Motor neuron (in vitro differentiated cells): ENCODE measurements at regions not wholly inside any gene's neighbourhood (a gene's known extent, or its start where the extent isn't known, plus 50 kb on each side); places are given as distances from the start of the nearest gene placed in this dataset.
A peak's percentile ranks its signal among the peaks of the same experiment; 100 is the strongest.
"Not testable (repeated sequence)": the region's sequence is repeated elsewhere in the genome, so short reads cannot be mapped to it uniquely, and the experiment has no call there.

ENCODE experiments used
- ATAC-seq, 8 experiments: fragments of 200-7000 bp; cut with Tn5 transposase; replicated peaks in 6 of 8; 2 replicates each; pipeline ENCODE4 v1.8.0; 2021; ENCODE audit warnings: mild to moderate bottlenecking in 8 of 8, moderate library complexity in 8 of 8
- H3K27ac ChIP-seq, 2 donors: fragments of 250-450 bp; sonication (Bioruptor Pico); 2 replicates each; pipeline ENCODE4 v1.9.0; 2021; ENCODE audit warnings: antibody characterized with exemption in 2 of 2, mild to moderate bottlenecking in 2 of 2, moderate library complexity in 1 of 2
- H3K4me1 ChIP-seq, 2 donors: fragments of 250-450 bp; sonication (Bioruptor Pico); replicated peaks in 1 of 2; 2 replicates each; pipeline ENCODE4 v1.6.1; 2021; ENCODE audit warnings: antibody characterized with exemption in 2 of 2, mild to moderate bottlenecking in 2 of 2, moderate library complexity in 1 of 2
- H3K4me3 ChIP-seq, 5 donors: fragments of 250-450 bp; sonication (Bioruptor Pico); 2 replicates each; pipeline ENCODE4 v1.9.0; 2021; ENCODE audit warnings: antibody characterized with exemption in 5 of 5, mild to moderate bottlenecking in 5 of 5, moderate library complexity in 4 of 5
- WGBS, 10 experiments: fragments of 450-650 bp; shearing (Covaris generic); methylation state at CpG; one replicate each; pipeline ENCODE4 v1.0.0; 2022; 5-methylcytosine and 5-hydroxymethylcytosine counted together
- in situ Hi-C, 9 experiments: fragments of 400-800 bp; cut with MboI; loops; one replicate each; pipeline ENCODE4 v1.15.0; 2021; ENCODE audit warnings: low sequenced_read_pairs in 9 of 9, low pct_unique_long_range_greater_than_20kb in 2 of 9; ENCODE audit not compliant: unreplicated experiment in 9 of 9

DNA sequence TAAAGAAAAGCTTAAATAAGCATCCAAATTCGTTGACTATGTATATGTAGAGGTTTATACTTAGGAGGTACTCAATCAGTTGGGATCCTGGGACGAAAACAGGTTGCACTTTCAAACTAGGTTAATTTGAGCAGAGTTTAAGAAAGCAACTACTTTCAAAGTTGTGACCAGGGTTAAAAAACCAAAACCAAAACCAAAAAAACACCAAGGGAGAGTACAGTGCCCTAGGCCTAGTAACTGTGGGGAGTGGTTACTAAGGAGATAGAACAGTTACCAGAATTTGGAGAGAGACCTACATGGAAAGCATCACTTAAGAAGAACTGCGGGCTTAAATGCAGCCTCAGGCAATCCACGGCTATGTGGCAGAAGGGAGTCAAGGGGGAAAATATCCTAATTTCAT is 148.3 kb downstream of the JRKL start:
- Histone ChIP-seq H3K4me1 (no peaks in the 10 kb centered on the region), H3K27ac (no peak overlapping the region), H3K4me3 (no peak overlapping the region)
- WGBS, 10 experiments: 7 to 100% (median 64%) methylated on average over 1 to 4 of the region's 4 CpGs
- ATAC-seq: no peak
- in situ Hi-C loops: no loop called here

GRCh38 chr11:96538622-96539021 is 148.8 kb downstream of the JRKL start:
- no peak overlapping the region for H3K27ac ChIP-seq
- in situ Hi-C loops: no loop called here
- no peak for ATAC-seq
- H3K4me3 ChIP-seq: no peak overlapping the region
- H3K4me1 ChIP-seq: no peaks in the 10 kb centered on the region

GRCh38 chr11:96540875-96541274 is 151.1 kb downstream of the JRKL start:
- Histone ChIP-seq H3K27ac (no peak overlapping the region), H3K4me3 (no peak overlapping the region), H3K4me1 (no peaks in the 10 kb centered on the region)
- in situ Hi-C loops: no loop called here
- WGBS, 10 experiments: 0 to 100% (median 85%) methylated on average over 1 of the region's 1 CpG
- ATAC-seq: no peak

DNA sequence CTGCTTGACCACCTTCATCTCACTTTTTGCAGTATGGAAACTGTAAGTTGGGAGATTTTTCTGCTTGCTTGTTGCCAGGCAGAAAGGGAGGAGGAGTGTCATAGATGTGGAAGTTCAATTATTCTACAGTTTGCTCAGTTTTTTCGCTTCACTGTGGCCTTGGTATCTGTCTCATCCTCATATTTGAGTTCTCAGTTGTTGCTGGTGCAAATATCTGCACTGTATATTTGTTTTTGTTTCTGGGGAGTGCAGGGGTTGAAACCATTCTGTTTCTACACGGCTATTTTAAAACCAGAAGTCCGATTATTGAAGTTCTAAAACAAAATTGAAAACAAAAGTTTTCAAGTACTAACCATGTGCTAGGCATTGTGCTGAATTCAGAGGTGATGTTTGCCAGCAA is 153.4 kb downstream of the JRKL start:
- in situ Hi-C loops: no loop called here
- ATAC-seq: no peak
- 0 to 95% (median 80%) methylated on average over 2 to 3 of the region's 3 CpGs; no CpG with 5 or more reads in 2 of the 10 experiments for WGBS, 10 experiments
- Histone ChIP-seq H3K4me1 (no peaks in the 10 kb centered on the region), H3K4me3 (no peak overlapping the region), H3K27ac (no peak overlapping the region)

GRCh38 chr11:96545192-96545591 is 155.4 kb downstream of the JRKL start:
- in situ Hi-C loops, H3K27ac ChIP-seq, ATAC-seq, H3K4me3 ChIP-seq, H3K4me1 ChIP-seq: not testable (repeated sequence)
- WGBS, 10 experiments: 0 to 93% (median 28%) methylated on average over 1 to 7 of the region's 8 CpGs; no CpG with 5 or more reads in 2 of the 10 experiments

DNA sequence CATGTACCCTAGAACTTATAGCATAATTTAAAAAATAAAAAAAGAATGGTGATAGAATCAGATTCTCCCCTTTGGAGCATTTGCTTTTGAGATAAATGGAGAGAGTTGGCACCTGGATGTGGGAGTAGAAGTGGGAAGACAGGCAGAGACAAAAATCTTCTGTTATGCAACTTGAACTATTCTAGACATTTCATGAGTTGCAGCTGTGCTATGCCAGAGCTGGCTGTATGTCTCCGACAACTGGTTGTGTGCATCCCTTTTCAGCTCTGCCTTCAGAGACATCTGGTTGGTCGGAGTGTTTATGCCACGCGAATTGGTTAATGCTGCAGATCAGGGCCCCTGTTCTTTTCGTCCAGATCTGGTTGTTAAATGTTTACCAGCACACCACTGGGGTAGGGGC is 161.3 kb downstream of the JRKL start:
- in situ Hi-C loops: no loop called here
- Histone ChIP-seq H3K27ac (no peak overlapping the region), H3K4me3 (no peak overlapping the region), H3K4me1 (no peaks in the 10 kb centered on the region)
- ATAC-seq: no peak
- 0 to 93% (median 43%) methylated on average over 1 to 5 of the region's 5 CpGs; no CpG with 5 or more reads in 2 of the 10 experiments for WGBS, 10 experiments

- no peak overlapping the region for H3K27ac ChIP-seq
- H3K4me3 ChIP-seq: no peak overlapping the region
- 5 to 95% (median 76%) methylated on average over 3 to 5 of the region's 5 CpGs for WGBS, 10 experiments
- no peaks in the 10 kb centered on the region for H3K4me1 ChIP-seq
- no peak for ATAC-seq
- in situ Hi-C loops: no loop called here
Observed at GRCh38 chr11:96554236-96554820, 164.5 kb downstream of the JRKL start.

DNA sequence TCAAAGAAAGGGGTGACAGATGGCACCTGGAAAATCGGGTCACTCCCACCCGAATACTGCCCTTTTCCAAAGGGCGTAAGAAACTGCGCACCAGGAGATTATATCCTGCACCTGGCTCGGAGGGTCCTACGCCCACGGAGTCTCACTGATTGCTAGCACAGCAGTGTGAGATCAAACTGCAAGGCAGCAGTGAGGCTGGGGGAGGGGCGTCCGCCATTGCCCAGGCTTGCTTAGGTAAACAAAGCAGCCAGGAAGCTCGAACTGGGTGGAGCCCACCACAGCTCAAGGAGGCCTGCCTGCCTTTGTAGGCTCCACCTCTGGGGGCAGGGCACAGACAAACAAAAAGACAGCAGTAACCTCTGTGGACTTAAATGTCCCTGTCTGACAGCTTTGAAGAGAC is 166.0 kb downstream of the JRKL start:
- ATAC-seq, H3K4me3 ChIP-seq, H3K27ac ChIP-seq, H3K4me1 ChIP-seq, in situ Hi-C loops: not testable (repeated sequence)
- 30 to 100% (median 100%) methylated on average over 1 to 3 of the region's 10 CpGs; no CpG with 5 or more reads in 7 of the 10 experiments for WGBS, 10 experiments

DNA sequence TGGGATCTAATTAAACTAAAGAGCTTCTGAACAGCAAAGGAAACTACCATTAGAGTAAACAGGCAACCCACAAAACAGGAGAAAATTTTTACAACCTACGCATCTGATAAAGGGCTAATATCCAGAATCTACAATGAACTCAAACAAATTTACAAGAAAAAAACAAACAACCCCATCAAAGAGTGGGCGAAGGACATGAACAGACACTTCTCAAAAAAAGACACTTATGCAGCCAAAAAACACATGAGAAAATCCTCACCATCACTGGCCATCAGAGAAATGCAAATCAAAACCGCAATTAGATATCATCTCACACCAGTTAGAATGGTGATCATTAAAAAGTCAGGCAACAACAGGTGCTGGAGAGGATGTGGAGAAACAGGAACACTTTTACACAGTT is 170.9 kb downstream of the JRKL start:
- in situ Hi-C loops, H3K4me1 ChIP-seq, H3K27ac ChIP-seq, ATAC-seq, H3K4me3 ChIP-seq: not testable (repeated sequence)
- WGBS, 10 experiments: 20 to 100% (median 45%) methylated on average over 1 to 3 of the region's 3 CpGs; no CpG with 5 or more reads in 3 of the 10 experiments

GRCh38 chr11:96567176-96567575 is 177.4 kb downstream of the JRKL start:
- no peak overlapping the region for H3K4me3 ChIP-seq
- WGBS, 10 experiments: 0 to 53% (median 24%) methylated on average over 3 to 4 of the region's 4 CpGs; no CpG with 5 or more reads in 1 of the 10 experiments

GRCh38 chr11:96567667-96568066 is 177.9 kb downstream of the JRKL start:
- no peak overlapping the region for H3K4me3 ChIP-seq
- in situ Hi-C loops: no loop called here
- 0 to 65% (median 37%) methylated on average over 1 to 3 of the region's 3 CpGs for WGBS, 10 experiments
- ATAC-seq: no peak
- H3K27ac ChIP-seq: no peak overlapping the region
- H3K4me1 ChIP-seq: no peaks in the 10 kb centered on the region

More at GRCh38 chr11:96567176-96567575, 177.4 kb downstream of the JRKL start:
- H3K4me1 ChIP-seq: no peaks in the 10 kb centered on the region
- H3K27ac ChIP-seq: no peak overlapping the region
- in situ Hi-C loops: no loop called here
- ATAC-seq: no peak

DNA sequence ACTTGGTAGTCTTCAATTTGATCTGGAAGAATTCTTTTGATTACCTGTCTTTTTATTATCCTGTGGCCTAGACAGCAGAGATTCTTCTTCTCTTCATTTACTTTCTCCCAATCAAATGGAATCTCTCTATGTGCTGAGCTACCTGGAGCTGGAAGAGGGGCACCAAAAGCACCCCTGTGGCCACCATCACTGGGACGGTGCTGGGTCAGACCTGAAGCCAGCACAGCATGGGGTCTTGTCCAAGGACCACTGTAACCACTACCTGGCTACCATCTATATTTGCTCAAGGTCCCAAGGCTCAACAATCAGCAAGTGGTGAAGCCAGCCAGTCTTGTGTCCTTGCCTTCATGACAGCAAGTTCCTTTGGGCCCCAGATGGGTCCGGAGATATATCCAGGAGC is 186.6 kb downstream of the JRKL start:
- ATAC-seq: no peak

GRCh38 chr11:96578379-96578778 is 188.6 kb downstream of the JRKL start:
- H3K4me3 ChIP-seq: no peak overlapping the region
- ATAC-seq: no peak
- in situ Hi-C loops: no loop called here
- peaks cover 0 to 13% of the 10 kb centered on the region in 2 donors for H3K4me1 ChIP-seq
- WGBS, 10 experiments: 17 to 100% (median 61%) methylated on average over 1 of the region's 1 CpG; no CpG with 5 or more reads in 2 of the 10 experiments
- no peak overlapping the region for H3K27ac ChIP-seq

More for the DNA sequence above, 186.6 kb downstream of the JRKL start:
- 0 to 90% (median 33%) methylated on average over 1 to 2 of the region's 2 CpGs; no CpG with 5 or more reads in 7 of the 10 experiments for WGBS, 10 experiments
- in situ Hi-C loops: no loop called here
- no peak overlapping the region for H3K4me3 ChIP-seq
- peaks cover 0 to 13% of the 10 kb centered on the region in 2 donors for H3K4me1 ChIP-seq
- H3K27ac ChIP-seq: no peak overlapping the region

DNA sequence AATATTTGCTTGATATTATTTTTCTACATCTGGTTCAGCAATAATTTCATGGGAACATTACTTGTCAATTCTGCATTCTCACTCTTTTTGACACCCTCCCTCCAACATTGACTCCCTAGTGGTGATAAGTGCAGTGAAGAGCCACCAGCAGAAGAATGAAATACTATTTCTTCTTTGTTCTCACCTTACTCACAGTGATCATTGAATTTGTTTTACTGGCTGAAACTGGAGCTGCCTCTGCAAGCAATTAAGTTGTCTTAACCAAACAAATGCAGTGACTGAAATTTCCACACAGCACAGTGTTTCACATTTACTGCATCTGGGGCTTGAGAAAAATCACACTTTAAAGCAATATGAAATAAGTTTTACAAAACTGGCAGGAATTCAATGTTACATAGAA is 189.8 kb downstream of the JRKL start:
- in situ Hi-C loops: no loop called here
- Histone ChIP-seq H3K4me3 (no peak overlapping the region), H3K4me1 (peaks cover 0 to 13% of the 10 kb centered on the region in 2 donors), H3K27ac (no peak overlapping the region)
- peak in 5 of 8 experiments; percentile 26 to 64 (median 27) for ATAC-seq
